ENCODE measurements at regions not wholly inside any gene's neighbourhood (a gene's known extent, or its start where the extent isn't known, plus 50 kb on each side); places are given as distances from the start of the nearest gene placed in this dataset.

- TF ChIP-seq ARID4B (CRISPR knock-in tag; IDR thresholded peaks at IDR 0.05; ENCODE audit: borderline replicate concordance): no peak
- TF ChIP-seq HMGXB4 (CRISPR knock-in tag; IDR thresholded peaks at IDR 0.05): no peak
These were observed 195.1 kb downstream of the NDFIP2 start (continued) for GRCh38 chr13:79675931-79676660.

- H3K9me3 Mint-ChIP-seq: no peaks in the 10 kb centered on the region
- no peak for DNase-seq (ENCODE audit: low spot score)
- H3K27ac Mint-ChIP-seq: no peak overlapping the region
- CTCF ChIA-PET: no interaction called here
- no peaks in the 10 kb centered on the region for H3K36me3 Mint-ChIP-seq
- no peak for ATAC-seq
- H3K27me3 Mint-ChIP-seq (ENCODE audit: low read depth): no peaks in the 10 kb centered on the region
- no peak overlapping the region for H3K4me3 Mint-ChIP-seq
- peaks cover 11% of the 10 kb centered on the region for H3K4me1 Mint-ChIP-seq
- POLR2A ChIA-PET: no interaction called here
- TF ChIP-seq MYBL2 (CRISPR knock-in tag; IDR thresholded peaks at IDR 0.05) (no peak), ZNF317 (CRISPR knock-in tag; IDR thresholded peaks at IDR 0.05; ENCODE audit: borderline replicate concordance, low read depth) (no peak), ZNF512 (CRISPR knock-in tag; IDR thresholded peaks at IDR 0.05; ENCODE audit: borderline replicate concordance) (no peak), NFYB (CRISPR knock-in tag; conservative IDR thresholded peaks at IDR 0.05; ENCODE audit: low read depth) (no peak), HMGXB4 (CRISPR knock-in tag; IDR thresholded peaks at IDR 0.05) (no peak), TCF7 (CRISPR knock-in tag; IDR thresholded peaks at IDR 0.05; ENCODE audit: low read depth) (no peak), IRF1 (CRISPR knock-in tag; IDR thresholded peaks at IDR 0.05) (no peak), HMGA2 (CRISPR knock-in tag; IDR thresholded peaks at IDR 0.05) (no peak), AFF4 (CRISPR knock-in tag; IDR thresholded peaks at IDR 0.05; ENCODE audit: borderline replicate concordance) (no peak), CREM (CRISPR knock-in tag; IDR thresholded peaks at IDR 0.05) (no peak), AR (CRISPR knock-in tag; IDR thresholded peaks at IDR 0.05) (no peak), ZSCAN18 (CRISPR knock-in tag; IDR thresholded peaks at IDR 0.05) (no peak), TEAD1 (CRISPR knock-in tag; IDR thresholded peaks at IDR 0.05) (no peak)
These were observed 194.0 kb downstream of the NDFIP2 start for GRCh38 chr13:79674765-79675515.
